GM18873 (cell line): ENCODE measurements at regions not wholly inside any gene's neighbourhood (a gene's known extent, or its start where the extent isn't known, plus 50 kb on each side); places are given as distances from the start of the nearest gene placed in this dataset.
A peak's percentile ranks its signal among the peaks of the same experiment; 100 is the strongest.
"Not testable (repeated sequence)": the region's sequence is repeated elsewhere in the genome, so short reads cannot be mapped to it uniquely, and the experiment has no call there.

Experiments used
- ATAC-seq: cut with Tn5 transposase; IDR thresholded peaks from one replicate; pipeline ENCODE4 v1.9.1; 2021; ENCODE audit warnings: mild to moderate bottlenecking, moderate library complexity, moderate number of reproducible peaks; ENCODE audit not compliant: unreplicated experiment, low FRiP score

DNA sequence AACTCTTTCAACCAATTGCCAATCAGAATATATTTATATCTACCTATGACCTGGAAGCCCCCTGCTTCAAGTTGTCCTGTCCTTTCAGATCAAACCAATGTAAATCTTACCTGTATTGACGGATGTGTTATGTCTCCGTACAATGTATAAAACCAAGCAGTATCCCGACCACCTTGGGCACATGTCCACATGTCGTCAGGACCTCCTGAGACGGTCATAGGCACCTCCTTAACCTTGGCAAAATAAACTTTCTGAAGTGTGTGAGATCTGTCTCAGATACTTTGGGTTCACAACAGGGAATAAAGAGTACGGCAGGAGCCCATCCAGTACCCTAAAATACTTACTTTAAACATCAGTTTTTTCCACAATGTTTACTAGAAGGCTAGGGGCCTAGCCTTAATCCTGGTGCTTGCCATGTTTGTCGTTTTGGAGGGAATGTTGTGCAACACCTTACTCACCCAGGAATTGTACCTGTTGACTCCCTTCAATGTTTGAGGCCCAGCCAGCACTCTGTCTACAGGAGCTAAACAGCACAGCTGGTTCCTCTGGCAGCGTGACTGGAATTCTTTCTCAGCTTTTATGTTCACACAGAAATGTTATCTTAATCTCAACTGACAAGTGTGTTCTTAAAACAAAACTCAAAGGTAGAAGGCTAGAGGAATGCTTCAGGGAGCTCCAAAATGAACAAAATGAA, 90.8 kb upstream of the USP25 start:
- no peak for ATAC-seq

DNA sequence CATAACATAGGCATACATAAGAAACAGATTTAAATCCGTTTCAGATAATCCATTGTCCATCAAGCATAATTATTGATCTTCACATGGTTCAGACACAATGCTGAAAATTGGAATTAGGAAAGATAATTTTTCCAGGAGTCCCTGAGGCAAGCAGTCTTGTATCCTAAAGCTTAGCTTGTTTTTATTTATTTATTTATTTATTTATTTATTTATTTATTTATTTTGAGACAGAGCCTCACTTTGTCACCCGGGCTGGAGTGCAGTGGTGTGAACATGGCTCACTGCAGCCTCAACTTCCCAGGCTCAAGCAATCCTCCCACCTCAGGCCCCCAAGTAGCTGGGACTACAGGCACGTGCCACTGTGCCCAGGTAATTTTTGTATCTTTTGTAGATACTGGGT, 89.7 kb upstream of the USP25 start:
- not testable (repeated sequence) for ATAC-seq

DNA sequence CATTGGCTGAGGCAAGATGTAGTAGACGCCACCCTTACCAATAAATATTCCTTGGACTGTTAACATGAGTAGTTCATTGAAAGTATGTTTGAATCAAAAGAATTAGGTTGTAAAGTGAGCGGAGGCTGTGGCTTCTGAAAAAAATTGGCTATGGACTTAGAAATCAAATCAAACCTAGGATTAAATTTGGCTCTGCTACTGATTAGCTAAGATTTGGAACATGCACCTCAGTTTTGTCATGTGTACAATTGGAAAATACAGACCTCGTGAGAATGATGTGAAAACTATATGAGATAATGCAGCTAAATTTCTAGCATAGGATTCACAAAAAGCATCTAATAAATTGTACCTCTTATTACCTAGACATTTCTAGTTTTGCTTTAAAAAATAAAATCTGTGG, 85.3 kb upstream of the USP25 start:
- no peak for ATAC-seq

DNA sequence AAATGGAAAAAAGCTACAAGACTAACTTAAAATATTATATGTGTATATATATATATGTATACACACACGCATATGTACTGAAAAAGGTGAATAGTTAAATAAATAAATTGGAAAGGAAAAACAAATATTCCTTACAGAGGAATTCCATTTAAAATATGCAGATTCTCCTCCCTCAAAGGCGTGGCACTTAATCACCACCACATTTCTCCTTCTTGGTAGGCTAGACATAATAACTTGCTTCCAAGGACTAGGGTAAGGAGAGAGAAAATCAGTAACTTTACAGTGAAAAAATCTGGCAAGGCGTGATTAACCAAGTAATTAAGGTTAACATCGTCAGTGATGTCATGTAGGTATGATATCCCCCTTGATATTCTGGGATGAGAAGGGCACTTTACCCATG, 84.0 kb upstream of the USP25 start:
- ATAC-seq, result no peak

DNA sequence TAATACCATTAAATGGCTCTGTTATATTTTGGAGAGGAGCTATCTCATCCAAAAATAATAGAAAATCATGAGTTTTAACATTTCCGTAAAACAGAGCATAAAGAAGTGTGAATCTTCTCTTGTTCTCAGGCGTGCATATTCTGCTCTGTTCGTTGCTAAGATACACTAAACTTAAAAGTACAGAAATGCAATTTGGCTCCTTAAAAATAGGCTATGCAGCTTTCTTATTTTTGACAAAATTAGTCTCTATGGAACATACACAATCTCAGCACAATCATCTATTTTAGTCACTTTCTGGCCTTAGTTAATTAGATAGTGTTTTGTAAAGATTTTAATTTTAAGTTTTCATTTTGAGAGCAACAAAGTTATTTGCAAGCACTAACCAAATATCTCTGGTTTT, 79.0 kb upstream of the USP25 start:
- no peak for ATAC-seq

DNA sequence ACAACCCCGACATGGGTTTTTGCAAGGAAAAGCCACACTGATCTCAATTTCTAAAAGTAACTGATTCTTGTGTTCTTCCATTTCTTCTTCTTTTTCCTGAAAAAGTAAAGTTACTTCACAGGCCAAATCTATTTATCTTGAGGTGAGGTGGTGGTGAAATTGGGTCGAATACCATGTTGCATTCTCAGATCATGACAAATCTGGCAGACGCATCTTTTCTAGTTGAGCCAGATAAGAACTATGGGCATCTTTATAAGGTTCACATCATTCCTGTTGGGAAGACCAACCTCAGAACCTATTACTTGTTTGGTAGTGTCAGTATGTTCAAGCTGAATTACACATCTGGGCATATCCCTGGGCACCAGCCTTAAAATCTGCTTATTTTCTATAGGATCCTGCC, 78.6 kb upstream of the USP25 start:
- ATAC-seq, result no peak

DNA sequence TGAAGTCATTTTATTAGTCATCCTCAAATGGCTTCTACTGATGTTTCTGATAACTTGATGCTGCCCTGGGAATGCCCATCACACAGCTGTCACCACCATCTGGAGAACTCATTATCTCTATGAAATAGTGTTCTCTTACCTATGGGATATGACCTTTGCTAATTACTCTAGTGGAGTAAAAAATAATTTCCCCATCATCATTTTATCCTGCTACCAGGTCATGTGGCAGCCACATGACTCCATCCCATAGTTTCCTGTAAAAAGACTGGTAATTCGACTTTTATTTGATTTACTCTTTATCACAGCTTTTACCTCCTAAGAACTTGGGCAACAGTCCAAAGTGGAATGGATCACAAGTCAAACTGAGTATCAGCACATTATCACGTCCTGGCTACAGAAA, 76.1 kb upstream of the USP25 start:
- no peak for ATAC-seq

DNA sequence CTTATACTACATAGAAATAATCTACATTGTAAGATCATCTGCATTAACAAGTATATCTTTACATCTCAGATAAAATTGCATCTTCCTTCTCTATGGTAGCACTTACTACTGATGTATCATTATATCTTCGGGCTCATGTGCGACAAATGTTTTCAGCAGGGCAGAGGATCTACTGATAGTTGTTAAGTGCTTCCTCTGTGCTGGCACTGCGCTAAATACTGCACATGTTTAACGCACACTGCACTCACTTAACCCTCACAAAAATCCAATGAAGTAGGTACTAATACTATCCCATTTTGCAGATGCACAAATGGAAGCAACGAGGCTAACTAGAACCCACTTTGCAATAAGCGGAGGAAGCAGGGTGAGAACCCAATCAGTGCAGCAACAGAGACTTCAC, 75.6 kb upstream of the USP25 start:
- ATAC-seq, result no peak

DNA sequence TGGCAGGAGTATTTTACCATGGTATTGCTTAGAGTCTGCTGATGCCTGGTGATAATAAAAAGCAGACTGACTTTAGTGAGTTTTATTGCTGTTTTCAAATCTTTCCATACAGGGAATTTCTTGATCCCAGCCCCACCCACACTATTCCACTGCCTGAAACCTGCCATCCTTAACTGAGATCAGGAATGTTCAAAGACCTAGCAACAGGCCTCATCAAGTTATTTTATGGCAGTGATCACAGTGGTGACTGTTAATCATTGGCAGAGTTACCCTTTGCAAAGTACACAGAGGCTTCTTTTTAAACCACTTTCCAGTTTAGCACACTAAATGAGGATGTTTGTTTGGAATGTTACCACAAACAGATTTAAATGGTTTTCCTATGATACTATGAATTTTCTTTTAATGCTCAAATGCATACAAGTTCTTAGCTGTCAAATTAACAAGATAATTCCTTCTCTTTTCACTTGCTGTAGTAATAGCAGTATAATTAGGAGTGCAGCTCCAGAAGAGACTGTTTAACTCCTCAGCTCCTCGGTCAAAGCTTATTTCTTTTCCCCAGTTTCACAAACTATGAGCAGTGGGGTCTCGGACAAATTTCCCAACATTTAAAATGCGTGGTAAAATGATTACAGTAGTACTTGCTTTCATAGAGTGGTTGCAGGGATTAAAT, 69.9 kb upstream of the USP25 start:
- ATAC-seq, result no peak

DNA sequence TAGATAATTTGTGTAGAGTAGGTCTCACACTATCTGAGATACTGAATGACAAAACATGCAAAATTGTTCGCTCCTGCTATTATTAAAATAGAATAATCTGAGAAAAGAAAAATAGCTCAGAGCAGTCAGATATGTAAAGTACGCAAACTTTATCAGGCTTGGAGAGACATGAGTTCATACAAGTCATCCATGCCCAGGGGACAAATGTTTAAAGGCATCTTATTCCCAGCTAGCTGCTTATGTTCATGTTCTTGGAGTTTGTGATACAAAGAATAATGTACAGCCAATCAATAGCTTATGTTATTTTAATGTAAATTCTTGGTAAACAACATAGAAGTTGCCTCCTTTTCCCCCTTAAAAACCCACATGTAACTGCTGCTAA, 69.4 kb upstream of the USP25 start:
- ATAC-seq, result no peak

DNA sequence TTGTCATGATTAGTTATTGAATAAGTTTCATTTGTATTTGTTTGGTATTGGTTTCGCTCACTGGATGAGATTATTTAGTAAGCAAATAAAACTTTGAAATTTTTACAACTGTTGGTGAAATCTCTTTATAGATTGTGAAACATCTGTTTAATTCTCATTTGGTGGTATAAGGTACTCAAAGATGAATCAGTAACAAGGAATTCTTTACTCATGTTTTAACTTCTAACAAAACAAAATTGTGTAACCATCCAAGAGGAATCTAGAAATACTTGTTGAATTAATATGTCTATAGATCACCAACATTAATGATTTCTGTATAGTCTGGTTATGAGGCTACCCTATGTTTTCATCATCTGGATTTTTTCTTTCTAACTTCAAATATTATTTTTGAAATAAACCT, 62.8 kb upstream of the USP25 start:
- ATAC-seq, result no peak

DNA sequence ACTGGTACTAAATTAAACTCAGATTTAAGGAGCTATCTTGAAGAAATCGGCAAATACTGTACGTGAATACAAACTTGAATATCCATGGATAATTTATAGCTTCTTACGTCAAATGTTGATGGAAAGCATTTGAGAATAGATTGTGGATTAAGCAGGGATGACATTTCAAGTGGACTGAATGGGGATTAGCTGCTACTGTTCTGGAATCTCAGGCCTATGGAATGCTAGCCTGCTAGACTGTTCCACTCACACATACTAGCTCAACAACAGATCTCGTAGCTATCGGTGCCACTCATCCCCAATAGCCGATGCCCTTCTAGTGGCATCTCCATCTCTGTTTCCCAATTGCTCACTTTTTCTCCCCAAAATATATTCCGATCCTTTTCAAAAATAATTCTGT, 62.0 kb upstream of the USP25 start:
- no peak for ATAC-seq

DNA sequence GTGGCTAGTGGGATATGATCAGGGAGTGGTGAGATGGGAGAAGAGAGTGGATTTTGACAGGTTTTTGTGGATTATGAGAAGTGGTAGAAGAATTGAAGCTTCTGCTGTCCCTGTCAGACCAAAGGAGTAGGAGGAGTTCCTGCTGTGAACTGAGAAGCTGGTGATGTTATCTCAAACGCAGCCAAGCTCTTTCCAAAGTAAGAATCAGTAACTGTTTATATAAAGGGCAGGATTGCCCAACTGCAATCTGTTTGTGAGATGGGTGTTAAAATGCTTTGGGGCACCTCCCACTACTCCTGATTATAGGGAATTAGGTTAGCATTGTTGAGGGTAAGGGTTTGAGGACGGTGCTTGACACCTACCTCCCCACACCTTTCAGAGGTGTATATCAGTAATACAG, 60.5 kb upstream of the USP25 start:
- ATAC-seq, result no peak

DNA sequence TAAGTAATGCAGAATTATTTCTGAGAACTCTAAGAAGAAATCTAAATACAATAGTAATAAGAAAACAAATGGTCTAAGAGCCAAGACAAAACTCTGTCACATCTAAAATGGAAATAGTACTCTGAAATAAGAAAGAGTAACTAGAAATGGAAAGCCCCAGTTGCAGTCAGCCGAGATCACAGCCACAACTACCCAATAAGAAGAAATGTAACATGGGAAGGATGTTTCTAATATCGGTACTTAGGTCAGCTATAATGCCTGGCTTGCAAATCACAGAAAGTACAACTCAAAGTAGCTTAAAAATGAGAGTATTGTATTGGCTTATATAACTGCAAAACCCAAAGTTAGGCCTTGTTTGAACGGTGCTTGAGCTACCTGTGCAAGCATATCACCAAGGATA, 58.6 kb upstream of the USP25 start:
- peak; percentile 79 for ATAC-seq

DNA sequence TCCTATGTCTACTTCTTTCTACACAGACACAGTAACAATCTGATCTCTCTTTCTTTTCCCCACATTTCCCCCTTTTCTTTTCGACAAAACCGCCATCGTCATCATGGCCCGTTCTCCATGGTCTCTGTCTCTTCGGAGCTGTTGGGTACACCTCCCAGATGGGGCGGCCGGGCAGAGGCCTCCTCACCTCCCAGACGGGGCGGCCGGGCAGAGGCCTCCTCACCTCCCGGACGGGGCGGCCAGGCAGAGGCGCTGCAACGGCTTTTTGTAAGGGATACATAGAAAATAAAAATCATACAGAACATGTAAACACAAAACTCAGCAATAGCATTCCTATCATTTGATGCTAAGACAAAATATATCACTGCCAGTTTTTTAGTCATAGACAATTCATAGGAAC, 57.2 kb upstream of the USP25 start:
- ATAC-seq, result not testable (repeated sequence)

DNA sequence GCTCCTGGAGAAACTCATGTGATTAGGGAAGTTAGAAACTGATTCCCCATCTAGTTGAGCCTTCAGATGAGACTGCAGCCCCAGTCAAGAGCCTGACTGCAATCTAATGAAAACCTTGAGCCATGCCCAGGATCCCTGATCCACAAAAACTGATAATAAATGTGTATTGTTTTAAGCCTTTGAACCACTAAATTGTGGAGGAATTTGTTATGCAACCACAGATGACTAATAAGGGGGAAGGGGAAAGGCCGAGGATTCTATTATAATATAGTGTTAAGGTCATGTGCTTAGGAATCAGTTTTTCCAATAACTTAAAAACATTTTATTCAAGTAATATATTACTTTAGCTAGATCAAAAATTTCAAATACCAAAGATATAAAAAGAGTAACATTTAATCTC, 52.8 kb upstream of the USP25 start:
- ATAC-seq, result no peak

DNA sequence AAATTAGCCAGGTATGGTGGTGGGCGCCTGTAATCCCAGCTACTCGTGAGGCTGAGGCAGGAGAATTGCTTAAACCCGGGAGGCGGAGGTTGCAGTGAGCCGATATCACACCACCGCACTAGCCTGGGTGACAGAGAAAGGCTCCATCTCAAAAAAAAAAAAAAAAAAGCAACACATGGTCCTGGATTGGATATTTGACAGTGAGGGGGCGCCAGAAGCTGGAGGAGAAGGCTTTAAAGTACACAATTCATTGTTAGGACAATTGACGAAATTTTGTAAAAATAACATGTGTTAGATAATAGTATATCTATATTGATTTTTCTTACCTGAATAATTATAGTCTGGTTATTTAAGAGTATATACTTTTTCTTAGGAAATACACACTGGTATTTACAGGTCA, 50.2 kb upstream of the USP25 start:
- ATAC-seq, result no peak
